GM13977 (cell line): ENCODE measurements at regions not wholly inside any gene's neighbourhood (a gene's known extent, or its start where the extent isn't known, plus 50 kb on each side); places are given as distances from the start of the nearest gene placed in this dataset.

Source experiments
- DNase-seq: peaks from one replicate; pipeline ENCODE4 v3.0.0; 2012; ENCODE audit warnings: low spot score
- in situ Hi-C: fragments of 300-500 bp; cut with MboI; formaldehyde crosslinking; loops from one replicate; pipeline ENCODE4 v1.12.0; 2022; ENCODE audit warnings: low sequenced_read_pairs, low pct_unique_long_range_greater_than_20kb, mixed read lengths, inconsistent platforms; ENCODE audit not compliant: unreplicated experiment
- TF ChIP-seq, protein P1 (sequence below): IDR thresholded peaks from 2 replicates; pipeline ENCODE4 v1.5.1; 2012; ENCODE audit warnings: mild to moderate bottlenecking, control low read depth; ENCODE audit not compliant: insufficient read depth; ENCODE audit errors: extremely low read depth, missing control alignments

DNA sequence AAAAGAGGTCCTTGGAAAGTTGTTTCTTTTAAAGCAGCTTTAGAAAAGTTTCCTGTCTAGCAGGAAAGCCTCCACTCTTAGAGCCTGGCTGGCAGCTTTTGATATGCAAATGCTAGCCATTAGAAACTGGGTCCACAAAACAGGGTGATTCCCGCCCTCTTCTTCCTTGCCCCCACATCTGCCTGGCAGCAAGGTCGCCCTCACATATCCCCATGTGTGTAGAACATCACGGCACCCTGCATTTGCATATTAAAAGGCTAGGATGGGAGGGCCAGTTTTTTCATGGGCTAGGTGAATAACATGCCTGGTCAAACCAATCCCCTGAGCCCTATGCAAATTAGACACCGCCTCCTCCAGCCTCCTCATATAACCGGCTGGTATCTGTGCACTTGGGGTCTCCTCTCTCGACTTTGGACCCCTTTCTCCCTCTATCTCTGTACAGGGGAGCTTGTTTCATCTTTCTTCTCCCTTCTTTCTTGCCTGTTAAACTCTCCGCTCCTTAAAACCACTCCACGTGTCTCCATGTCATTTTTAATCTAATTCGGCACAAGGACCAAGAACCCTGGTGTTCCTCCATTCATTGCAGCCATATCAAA, 426.8 kb upstream of the CTNND2 start:
- TF ChIP-seq, protein P1, sequence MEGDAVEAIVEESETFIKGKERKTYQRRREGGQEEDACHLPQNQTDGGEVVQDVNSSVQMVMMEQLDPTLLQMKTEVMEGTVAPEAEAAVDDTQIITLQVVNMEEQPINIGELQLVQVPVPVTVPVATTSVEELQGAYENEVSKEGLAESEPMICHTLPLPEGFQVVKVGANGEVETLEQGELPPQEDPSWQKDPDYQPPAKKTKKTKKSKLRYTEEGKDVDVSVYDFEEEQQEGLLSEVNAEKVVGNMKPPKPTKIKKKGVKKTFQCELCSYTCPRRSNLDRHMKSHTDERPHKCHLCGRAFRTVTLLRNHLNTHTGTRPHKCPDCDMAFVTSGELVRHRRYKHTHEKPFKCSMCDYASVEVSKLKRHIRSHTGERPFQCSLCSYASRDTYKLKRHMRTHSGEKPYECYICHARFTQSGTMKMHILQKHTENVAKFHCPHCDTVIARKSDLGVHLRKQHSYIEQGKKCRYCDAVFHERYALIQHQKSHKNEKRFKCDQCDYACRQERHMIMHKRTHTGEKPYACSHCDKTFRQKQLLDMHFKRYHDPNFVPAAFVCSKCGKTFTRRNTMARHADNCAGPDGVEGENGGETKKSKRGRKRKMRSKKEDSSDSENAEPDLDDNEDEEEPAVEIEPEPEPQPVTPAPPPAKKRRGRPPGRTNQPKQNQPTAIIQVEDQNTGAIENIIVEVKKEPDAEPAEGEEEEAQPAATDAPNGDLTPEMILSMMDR, result no peak
- DNase-seq, result no peak
- in situ Hi-C loops, result no loop called here

DNA sequence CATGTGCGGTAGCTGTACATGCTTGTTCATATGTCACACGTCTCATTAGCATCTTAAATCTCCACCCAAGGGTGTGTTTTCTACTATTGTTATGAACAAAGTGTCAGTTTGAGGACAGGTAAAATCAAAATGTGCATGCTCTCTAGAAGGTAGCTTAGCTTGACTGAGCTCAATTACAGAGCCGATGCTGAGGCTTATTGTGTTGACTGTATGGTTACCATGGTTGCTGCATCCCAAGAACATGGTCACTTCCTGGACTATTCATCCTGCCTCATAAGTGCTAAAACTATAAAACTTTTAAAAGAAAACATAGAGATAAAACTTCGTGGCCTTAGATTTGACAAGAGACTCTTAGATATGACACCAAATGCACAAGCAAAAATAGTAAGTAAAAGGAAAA, 426.1 kb upstream of the CTNND2 start:
- DNase-seq, result no peak
- TF ChIP-seq, protein P1, result no peak
- in situ Hi-C loops, result no loop called here

GRCh38 chr5:12323637-12324229, 419.5 kb upstream of the CTNND2 start:
- in situ Hi-C loops, result no loop called here
- TF ChIP-seq, protein P1, result no peak
- no peak for DNase-seq

DNA sequence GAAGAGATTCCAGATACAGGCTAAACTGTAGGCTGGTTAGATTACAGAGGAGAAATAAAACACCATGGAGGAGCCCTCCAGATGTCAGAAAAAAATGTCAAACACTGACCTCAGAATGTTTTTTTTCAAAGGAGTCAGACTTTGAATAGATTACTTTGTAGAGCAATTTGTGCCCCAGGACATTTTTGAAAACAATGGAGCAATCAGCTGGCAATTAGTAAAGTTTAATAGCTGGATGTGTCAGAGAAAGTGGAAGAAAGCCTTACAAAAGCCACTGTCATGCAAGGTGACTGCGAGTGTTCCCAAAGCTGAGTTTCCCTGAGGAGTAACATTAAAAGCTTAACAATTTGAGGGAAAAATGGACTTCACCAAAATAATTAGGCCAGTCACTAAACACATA, 417.8 kb upstream of the CTNND2 start:
- no peak for DNase-seq
- in situ Hi-C loops, result no loop called here
- TF ChIP-seq, protein P1, result no peak

DNA sequence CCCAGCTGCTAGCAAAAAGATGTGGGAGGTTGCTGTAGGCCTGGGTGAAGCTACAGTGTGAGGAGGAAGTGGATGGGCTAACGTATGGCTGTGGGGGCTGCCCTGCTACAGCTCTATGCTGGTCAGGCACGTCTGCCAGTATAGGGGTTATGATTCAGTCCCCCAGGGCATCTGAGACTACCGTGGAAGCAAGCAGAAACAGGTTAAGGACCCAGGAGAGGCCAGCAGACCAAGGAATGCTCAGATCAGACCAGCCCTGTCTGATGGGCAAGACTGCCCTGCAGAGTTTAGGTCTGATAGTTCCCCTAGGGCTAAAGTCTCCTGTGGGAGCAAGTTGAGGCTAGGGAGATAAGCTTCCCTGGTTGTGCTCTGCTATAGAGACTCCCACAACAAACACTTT, 416.1 kb upstream of the CTNND2 start:
- in situ Hi-C loops, result no loop called here
- TF ChIP-seq, protein P1, result no peak
- no peak for DNase-seq

DNA sequence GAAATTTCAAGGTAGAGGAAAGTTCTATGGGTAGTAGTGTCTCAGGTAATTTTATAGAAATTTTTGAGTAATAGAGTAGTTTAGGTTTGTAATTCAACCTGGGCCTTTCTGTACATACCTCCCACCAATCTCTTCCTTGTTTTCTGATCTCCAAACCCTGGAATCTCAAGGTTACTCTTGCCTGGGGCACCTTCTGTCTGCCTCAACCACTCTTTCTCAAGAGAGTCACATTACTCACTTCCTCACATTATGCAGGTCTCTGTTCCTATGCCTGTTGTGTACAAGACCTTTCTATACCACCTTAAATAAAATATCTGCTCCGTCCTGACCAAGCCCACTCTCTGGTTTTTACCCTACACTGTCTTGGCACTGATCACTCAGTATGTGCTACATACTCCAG, 412.6 kb upstream of the CTNND2 start:
- TF ChIP-seq, protein P1, result no peak
- in situ Hi-C loops, result no loop called here

More for the DNA sequence above, 412.6 kb upstream of the CTNND2 start:
- no peak for DNase-seq
